ENCODE measurements at regions not wholly inside any gene's neighbourhood (a gene's known extent, or its start where the extent isn't known, plus 50 kb on each side); places are given as distances from the start of the nearest gene placed in this dataset.

DNA sequence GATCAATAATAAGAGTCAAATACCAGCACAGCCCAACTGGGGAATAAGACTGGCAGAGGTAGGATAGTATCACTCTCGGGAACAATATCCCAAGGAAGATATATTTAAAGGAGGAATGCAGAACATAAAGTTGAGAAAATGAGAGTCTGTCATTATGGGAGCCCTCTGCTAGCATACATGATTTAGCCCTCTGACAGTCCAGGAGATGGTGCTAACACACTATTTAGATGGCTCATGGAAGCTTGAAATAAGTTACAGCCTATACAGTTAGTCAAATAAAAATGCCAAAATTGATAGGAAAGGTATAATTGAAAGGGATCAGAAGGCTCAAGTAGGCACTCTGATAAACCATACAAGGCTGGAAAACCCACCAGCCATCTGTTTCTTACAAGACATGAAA lies 201.0 kb upstream of the NEIL3 start:
- TF ChIP-seq, protein P1, sequence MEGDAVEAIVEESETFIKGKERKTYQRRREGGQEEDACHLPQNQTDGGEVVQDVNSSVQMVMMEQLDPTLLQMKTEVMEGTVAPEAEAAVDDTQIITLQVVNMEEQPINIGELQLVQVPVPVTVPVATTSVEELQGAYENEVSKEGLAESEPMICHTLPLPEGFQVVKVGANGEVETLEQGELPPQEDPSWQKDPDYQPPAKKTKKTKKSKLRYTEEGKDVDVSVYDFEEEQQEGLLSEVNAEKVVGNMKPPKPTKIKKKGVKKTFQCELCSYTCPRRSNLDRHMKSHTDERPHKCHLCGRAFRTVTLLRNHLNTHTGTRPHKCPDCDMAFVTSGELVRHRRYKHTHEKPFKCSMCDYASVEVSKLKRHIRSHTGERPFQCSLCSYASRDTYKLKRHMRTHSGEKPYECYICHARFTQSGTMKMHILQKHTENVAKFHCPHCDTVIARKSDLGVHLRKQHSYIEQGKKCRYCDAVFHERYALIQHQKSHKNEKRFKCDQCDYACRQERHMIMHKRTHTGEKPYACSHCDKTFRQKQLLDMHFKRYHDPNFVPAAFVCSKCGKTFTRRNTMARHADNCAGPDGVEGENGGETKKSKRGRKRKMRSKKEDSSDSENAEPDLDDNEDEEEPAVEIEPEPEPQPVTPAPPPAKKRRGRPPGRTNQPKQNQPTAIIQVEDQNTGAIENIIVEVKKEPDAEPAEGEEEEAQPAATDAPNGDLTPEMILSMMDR (IDR thresholded peaks at IDR 0.05) = peak; percentile 11; the same call in 1 of the 2 replicates
- no peak for TF ChIP-seq ZFX (IDR thresholded peaks at IDR 0.05; ENCODE audit: borderline replicate concordance)
